DMS53 (cell line): ENCODE measurements at regions not wholly inside any gene's neighbourhood (a gene's known extent, or its start where the extent isn't known, plus 50 kb on each side); places are given as distances from the start of the nearest gene placed in this dataset.
"Not testable (repeated sequence)": the region's sequence is repeated elsewhere in the genome, so short reads cannot be mapped to it uniquely, and the experiment has no call there.

Experiments
- DNase-seq: peaks from one replicate; lab custom pipeline; 2025; lab: John Stamatoyannopoulos, UW

DNA sequence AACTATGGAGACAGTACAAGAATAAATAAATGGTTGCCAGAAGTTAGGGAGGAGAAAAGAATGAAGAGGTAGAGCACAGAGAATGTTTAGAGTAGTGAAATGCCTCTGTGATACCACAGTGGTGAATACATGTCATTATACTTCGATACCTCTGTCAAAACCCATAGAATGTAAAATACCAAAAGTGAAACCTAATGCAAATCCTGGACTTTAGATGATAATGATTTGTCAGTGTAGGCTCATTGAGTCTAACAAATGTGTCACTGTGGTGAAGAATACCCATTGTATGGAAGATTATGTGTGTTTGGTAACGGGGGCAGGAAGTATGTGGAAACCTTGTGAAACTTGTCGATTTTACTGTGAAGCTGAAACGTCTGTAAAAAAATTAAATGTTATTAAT, 1106.5 kb upstream of the TMPRSS15 start:
- DNase-seq: no peak

DNA sequence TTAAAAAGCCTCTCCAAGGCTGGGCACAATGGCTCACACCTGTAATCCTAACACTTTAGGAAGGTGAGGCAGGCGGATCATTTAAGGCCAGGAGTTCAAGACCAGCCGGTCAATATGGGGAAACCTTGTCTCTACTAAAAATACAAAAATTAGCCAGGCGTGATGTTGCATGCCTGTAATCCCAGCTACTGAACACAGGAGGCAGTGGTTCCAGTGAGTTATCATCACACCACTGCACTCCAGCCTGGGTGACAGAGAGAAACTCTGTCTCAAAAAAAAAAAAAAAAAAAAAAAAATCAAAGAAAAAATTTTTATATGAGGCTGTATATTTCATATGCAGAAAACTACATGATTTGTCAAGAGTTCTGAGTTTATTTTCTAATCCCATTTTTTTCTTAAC, 1107.1 kb upstream of the TMPRSS15 start:
- DNase-seq: peak; percentile 26

DNA sequence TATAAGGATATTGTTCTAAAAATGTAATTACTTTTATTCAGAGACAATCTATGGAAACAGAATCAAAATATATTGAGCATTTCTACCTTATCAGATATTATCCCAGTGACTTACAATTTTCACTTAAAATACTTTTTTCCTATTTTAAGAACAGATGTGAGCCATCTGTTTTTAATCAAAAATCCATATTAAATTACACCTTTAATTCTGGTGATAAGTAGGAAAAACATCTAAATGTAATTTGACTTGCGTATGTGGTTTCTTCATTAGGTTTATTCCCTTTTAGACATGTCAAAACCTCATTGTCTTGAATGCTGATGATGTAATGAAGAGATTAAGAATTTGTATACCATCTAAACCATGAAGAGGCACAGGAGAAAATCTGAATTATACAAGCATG, 1118.8 kb upstream of the TMPRSS15 start:
- DNase-seq: no peak

DNA sequence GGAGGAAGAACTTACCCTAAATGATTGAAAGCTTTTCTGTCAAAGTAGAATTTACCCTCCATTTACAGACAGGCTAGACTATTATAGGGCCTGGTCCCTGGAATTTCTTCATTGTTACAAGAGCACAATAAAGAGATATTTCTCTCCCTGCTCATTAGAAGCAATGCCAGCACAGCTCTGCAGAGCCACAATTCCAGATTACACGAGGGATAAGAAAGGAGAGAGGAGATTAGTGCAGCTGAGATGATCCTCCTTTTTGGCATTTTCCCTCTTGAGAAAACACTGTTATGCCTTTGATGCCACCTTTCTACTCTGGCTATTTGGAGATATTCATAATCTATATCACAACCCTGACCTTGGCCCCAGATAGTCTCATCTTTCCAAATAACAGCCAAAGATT, 1119.5 kb upstream of the TMPRSS15 start:
- no peak for DNase-seq

DNA sequence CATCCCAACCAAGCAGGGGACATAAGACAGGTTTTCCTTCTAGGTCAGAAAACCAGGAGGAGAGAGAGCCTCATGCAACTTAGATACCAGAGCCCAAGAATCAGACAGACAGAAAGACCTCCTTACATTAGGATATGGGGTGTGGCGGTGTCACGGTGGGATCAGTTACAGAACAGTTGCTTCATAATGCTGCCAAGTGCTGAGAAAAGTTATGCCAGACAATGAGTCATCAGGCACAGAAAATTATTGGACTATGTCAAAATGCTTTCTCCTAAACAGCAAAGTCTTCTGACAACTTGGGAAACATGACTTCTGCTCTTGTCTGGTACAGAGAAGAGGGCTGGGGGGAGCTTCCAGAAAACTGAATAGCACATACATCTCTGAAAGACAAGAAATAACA, 1120.2 kb upstream of the TMPRSS15 start:
- DNase-seq: no peak

DNA sequence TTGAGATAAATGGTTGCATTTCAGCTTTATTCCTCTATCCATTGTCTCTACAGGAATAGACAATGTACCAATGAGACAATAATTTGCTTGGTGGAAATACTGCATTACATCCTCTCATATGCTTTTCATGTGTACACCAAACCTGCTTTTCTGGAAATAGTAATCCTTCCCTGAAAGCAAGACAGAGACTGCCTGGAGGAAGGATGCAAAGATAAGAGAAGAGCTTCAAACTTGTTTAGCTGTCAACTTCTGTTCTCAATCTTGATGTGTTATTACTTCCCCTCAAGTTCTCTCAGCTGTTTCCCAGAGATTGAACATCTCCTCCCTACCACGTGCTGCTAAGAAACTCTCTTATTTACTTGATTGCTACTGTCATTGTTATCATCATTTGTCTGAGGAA, 1125.4 kb upstream of the TMPRSS15 start:
- DNase-seq: no peak

DNA sequence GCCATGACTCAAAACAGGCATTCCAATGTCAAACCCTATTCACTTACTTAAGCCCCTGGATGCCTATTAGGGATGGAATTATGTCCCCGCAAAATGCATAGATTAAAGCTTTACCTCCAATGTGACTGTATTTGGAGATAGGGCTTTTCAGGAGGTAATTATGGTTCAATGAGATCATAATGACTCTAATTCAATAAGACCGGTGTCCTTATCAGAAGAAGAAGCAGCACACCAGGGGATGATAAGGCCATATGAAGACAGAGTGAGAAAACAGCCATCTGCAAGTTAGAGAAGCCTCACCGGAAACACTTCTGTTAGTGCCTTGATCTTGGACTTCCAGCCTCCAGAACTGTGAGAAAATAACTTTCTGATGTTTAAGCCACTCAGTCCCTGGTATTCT, 1131.8 kb upstream of the TMPRSS15 start:
- DNase-seq: no peak

DNA sequence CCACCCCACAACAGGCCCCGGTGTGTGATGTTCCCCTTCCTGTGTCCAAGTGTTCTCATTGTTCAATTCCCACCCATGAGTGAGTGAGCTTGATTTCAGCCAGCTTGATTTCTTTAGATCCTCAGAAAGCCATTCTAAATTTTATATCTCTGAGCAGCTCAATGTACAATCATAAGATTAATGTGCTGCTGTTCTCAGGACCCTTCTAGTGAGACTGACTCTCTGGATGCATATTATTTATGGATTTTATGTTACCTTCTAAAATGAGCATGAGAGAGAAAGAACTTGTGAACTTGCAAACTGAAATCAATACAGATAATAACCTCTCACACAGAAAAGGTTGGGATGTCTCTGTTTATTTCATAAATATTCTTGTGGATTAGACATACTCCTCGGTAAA, 1133.5 kb upstream of the TMPRSS15 start:
- DNase-seq: no peak

DNA sequence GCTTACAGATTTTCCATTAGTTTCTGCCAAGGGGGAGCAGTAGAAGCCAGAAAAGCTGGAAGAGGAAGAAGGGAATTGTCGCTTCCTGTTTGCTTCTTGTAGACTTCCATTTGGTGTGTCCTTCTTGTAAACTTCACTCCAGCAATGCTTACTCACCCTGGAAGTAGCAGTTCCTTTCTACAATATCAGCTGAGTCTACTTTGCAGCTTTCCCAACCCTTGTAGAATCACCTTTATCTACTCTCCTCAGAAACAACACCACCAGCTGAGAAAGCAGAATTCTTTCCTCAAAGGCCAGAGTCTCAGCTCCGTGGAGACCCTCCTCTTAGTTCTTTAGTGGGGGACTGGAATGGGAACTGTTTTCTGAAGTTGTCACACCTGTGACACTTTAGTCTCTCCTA, 1136.7 kb upstream of the TMPRSS15 start:
- no peak for DNase-seq

DNA sequence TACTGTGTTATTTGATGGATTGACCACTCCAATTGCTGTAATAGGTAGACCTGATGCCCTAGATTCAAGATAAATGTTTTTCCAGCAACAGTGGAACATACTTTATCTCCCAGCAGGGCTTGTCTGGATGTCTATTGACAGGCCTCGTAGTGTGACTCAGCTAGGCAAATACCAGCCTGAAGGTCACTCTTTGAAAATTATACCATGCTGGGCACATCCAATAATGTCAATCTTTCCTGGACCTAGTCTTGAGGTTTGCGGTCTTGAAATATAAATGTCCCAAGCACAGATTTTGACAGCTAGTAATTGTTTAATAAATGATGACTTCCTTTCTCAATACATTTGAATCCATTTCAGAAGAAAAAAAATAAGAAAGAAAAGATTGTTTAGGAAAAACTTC, 1138.0 kb upstream of the TMPRSS15 start:
- peak; percentile 72 for DNase-seq

DNA sequence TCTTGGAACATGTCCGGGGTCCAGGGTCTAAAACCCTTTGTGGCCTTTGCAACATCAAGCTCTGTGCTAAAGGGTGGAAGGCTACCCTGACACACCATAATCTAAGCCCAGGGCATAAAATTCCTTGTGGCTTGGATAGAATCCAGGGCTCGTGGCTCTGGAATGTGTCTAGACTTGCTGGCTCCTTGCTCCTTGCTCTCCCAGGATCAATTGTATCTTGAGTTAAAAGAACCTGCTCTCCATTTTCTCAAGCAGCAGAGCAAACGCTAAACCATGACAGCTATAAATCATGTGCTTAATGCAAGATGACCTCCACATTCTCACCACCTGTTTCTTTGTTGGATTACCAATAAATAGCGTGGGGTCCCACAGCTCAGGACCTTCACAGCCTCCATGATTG, 1140.9 kb upstream of the TMPRSS15 start:
- DNase-seq: not testable (repeated sequence)

DNA sequence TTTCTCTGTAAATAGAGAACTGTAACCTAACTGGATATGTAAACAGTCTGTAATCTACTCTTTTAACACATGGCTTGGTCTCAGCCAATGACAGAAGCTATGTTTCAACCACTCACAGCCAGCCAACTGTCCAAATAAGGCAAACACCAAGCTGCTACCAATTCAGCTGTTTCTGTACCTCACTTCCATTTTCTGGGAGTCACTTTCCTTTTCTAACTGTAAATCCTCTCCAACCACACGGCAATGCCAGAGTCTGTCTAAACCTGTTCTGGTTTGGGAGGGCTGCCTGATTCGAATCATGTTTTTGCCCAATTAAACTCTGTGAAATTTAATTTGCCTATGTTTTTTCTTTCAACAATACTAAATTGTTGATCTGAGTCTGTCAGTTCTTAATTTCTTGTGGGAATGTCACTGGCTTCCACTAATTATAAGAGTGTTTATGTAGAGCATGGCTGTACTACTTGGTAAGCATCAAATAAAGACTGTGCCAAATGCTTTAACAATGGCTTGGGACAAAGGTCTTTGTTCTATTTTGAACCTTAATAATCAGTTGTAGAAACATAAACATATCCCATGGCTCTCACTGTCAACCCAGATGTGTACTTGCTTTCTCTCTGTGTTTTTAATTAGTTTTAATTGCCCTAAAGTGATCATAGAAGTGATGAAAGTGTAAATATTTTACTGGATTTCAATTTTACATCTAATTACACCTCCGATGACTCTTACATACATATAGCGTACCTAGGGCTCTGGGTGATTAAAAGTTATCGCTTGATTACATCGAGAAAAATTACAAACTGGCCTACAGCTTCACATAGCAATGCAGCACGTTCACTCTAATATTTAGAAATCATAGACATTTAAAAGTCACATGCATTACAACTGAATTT, 1144.6 kb upstream of the TMPRSS15 start:
- peak; percentile 44 for DNase-seq

DNA sequence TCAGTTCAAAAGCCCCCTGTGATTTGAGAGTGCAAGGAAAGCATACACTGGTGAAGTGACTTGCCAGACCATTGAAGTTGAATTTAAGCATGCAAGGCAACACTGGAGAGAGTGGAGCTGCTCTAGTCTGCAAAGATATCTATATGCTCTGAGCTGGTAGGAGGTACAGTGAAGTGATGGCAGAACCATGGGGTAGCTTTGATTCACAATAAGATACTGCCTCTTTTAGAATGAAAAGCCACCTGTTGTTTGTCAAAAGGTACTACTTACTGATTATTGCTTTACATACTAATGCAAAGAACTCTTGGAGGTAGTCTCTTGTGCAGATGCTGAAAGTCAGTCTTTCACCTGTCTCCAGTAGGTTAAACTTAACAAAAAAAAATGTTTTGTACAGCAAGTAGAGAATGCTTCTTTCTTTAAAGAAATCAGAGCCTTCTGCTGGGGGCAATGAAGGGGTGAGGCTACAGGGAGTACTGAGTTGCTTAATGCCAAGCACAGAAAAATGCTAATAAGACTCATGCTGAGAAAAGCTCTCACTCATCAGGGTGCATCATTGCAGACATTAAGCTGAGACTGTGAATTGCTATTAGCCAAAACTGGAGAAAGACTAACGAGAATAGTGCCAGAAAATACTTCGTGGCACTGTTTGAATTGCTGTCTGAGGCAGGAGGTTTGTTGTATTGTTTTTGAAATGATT, 1150.5 kb upstream of the TMPRSS15 start:
- DNase-seq: no peak

DNA sequence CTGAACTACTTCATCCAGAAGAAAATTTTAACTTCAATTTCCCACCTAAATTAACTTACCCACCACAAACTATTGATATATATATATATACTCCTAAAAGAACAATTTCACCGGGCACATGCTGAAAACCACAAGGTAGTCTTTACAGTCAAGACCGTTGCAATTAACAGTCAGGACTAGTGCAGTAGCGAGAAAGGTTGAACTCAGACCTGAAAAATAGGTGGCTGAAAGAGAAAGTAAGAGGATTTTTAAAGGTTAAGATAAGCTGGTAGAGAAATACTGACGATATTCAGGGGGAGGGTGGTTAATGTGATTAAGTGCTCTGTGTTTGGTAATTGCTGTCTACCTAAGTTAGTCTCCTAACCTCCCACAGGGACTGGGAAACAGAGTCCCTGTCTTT, 1153.5 kb upstream of the TMPRSS15 start:
- no peak for DNase-seq

DNA sequence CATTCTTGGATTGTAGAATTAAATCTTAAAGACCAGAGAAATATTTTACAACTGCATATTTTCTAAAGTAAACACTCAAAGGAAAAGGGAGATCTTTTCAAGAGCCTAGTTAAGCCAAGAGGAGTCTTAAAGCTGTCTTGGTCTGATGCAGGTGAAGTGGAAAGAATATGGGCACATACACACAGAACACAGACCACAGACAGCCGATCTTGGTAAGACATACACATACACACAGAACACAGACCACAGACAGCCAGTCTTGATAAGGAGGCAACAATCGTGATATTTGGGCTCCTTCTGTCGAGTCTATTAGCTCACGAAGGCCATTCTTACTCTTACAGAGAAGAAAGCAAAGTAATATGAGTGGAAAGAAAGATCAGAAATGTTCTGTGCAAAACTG, 1153.9 kb upstream of the TMPRSS15 start:
- DNase-seq: no peak

DNA sequence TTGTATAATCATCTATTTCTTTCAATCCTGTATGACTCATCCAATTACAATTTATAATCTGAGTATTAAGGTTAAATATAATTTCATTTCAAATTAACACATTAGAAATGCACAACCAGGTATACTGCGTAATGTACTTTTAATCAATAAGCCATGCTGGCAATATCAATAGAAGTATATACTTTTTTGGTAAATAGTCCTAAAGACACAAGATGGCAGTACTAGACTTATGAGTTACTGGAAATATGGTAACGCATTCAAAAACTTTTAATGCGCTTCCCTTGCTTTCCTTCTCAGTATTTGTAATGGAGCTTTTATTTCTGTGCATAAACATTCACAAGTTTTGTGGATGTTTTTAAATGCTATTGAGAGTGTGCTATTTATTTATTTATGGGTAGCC, 1162.0 kb upstream of the TMPRSS15 start:
- peak; percentile 15 for DNase-seq

DNA sequence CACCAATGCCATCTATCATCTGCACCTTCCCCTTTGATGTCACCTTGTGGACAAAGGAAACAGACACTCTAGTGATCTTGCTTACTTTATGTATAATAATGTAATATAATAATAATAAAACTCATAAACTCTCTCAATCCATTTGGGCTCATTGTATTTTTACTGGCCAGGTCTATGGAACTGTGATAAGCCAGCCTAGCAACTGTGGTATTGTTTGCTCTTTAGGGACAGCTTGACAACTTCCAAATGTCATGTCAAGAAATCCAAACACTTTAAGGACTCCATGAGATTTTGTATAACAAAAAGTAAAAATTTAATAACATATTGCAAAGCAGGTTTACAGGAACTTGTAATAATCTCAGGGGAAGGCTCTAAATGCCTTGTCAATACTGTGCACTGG, 1163.4 kb upstream of the TMPRSS15 start:
- no peak for DNase-seq

DNA sequence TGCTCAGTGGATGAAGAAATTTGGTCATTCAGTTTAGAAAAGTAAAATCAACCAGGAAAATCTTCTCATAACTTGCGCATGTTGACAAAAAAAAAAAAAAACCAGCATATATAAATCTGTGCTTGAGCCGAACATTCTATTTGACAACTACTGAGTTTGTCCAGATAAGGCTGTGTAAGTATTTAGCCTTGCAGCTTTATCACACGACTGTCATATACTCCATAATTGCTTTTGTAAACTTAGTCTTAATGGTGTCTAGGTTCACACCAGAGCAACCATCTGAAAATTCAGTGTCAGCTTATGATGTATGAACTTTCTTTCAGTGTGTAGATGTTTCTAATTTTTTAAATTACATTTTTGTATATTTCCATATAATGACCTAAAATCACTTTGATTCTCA, 1173.8 kb upstream of the TMPRSS15 start:
- no peak for DNase-seq

DNA sequence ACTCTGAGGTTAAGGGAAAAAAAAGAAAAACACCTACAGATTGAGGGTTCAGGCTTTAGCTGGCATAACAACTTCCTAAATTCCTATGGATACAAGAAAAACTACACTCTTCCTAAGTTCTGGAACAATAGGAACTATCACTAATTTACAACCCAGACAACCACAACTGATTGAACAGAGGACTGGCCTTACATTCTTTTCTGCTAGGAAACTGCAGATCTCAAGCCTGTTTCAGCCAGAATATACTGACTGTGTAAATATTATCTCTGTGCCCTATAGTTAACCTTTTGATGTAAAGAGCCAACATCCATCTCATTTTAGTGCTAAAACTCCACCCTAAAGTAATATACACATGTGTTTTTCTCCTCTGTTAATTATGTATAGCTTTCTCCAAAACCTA, 1186.5 kb upstream of the TMPRSS15 start:
- DNase-seq: peak; percentile 5

DNA sequence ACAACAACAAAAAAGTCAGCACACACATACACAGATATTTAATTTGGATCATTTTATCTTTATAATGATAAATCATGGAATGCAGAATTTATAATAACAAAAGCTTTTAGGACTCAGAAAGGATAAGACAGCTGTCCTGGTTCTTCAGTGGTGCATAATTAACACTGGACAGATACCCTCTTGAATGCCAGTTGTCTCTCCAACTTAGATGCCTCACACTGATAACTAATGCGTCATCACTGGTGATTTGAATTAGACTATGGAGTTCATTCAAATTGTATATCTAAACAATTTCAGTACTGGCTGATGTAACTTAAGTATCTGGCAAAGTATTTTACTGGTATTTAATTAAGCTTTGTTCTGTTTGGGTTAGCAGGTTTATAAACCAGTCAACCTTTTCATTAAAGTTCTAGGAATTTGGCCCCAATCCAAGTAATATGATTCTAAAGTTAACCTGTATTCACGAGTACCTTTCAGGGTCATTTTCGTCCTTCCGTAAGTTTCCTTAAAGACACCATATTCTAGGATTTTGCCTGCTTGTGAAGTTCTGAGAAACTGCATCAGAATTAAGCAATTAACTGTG, 1199.5 kb upstream of the TMPRSS15 start:
- no peak for DNase-seq

DNA sequence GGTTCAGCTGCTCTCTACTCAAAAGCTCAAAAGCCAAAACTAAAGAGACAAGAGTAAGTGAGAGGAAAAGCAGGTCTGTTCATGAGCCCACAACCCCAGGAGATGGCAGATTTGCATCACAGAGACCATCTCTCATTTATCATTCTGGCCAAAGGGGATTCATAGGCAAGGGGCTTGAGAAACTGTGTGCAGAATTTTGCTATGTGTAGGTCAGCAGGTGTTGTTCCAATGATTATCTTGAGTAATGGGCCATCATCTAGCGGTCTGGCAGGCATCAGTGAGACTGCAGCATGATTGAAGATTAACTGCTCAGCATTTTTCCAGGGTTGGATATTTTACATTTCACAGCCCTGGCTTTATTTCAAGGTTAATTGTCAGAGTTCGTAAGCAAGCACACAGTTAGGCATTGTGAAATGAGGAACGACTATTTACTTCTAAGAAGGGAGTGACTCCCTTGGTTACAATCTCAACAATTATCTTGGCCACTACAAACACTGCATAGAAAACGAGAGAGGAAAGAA, 1204.6 kb upstream of the TMPRSS15 start:
- DNase-seq: peak; percentile 8

DNA sequence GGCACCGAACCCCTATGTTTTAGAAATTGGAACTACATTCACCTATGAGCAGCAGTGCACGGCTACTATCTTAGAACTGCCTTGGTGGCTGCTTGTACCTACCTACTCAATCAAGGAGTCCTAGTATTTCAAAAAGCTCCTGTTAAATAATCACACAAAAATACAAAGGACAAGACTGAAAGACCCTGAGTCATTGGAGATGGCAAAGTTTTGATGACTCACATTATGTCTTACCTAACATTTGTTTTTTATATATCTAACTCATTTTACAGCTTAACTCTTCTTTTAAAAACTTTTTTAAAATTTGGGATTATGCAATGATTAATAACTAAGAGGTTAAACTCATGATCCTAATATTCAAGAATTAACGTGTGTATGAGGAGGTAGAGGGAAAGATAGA, 1206.0 kb upstream of the TMPRSS15 start:
- DNase-seq: no peak
